Trophoblast cell (in vitro differentiated cells and primary cell): ENCODE measurements at regions not wholly inside any gene's neighbourhood (a gene's known extent, or its start where the extent isn't known, plus 50 kb on each side); places are given as distances from the start of the nearest gene placed in this dataset.

Source experiments
- DNase-seq, 2 donors: peaks; one replicate each; pipeline ENCODE4 v3.0.0-alpha.2; 2016
- H2AFZ ChIP-seq: 2 replicates; pipeline ENCODE4 v1.6.1; 2013; ENCODE audit warnings: low read length, moderate library complexity, mild to moderate bottlenecking; ENCODE audit not compliant: insufficient read depth, poor library complexity
- H2AK5ac ChIP-seq: 2 replicates; pipeline ENCODE4 v1.6.1; 2013; ENCODE audit warnings: mild to moderate bottlenecking, low read length
- H2BK120ac ChIP-seq: 2 replicates; pipeline ENCODE4 v1.6.1; 2013; ENCODE audit warnings: low read length, mild to moderate bottlenecking, moderate library complexity; ENCODE audit not compliant: insufficient read depth, poor library complexity
- H2BK12ac ChIP-seq: 2 replicates; pipeline ENCODE4 v1.6.1; 2013; ENCODE audit warnings: mild to moderate bottlenecking, low read length, moderate library complexity
- H2BK5ac ChIP-seq: 2 replicates; pipeline ENCODE4 v1.6.1; 2013; ENCODE audit warnings: low read length, low read depth, moderate library complexity, mild to moderate bottlenecking; ENCODE audit not compliant: poor library complexity
- H3K14ac ChIP-seq: 2 replicates; pipeline ENCODE4 v1.6.1; 2013; ENCODE audit warnings: mild to moderate bottlenecking, low read length
- H3K18ac ChIP-seq: 2 replicates; pipeline ENCODE4 v1.6.1; 2013; ENCODE audit warnings: mild to moderate bottlenecking, low read length
- H3K23ac ChIP-seq: 2 replicates; pipeline ENCODE4 v1.6.1; 2013; ENCODE audit warnings: low read length
- H3K27ac ChIP-seq: 2 replicates; pipeline ENCODE4 v1.5.1; 2013; ENCODE audit warnings: low read depth, mild to moderate bottlenecking, inconsistent platforms, low read length, moderate library complexity
- H3K27me3 ChIP-seq: 2 replicates; pipeline ENCODE4 v1.6.1; 2013; ENCODE audit warnings: inconsistent platforms, mild to moderate bottlenecking, low read length, moderate library complexity; ENCODE audit not compliant: insufficient read depth
- H3K36me3 ChIP-seq, 2 experiments: 1 replicate in 1 of 2; 2 replicates in 1 of 2; pipeline ENCODE4 v1.6.1; 2013; ENCODE audit warnings: low read length in 2 of 2, mild to moderate bottlenecking in 2 of 2, moderate library complexity in 1 of 2; ENCODE audit not compliant: insufficient read depth in 2 of 2, control insufficient read depth in 1 of 2
- H3K4ac ChIP-seq: 2 replicates; pipeline ENCODE4 v1.6.1; 2013; ENCODE audit warnings: low read depth, mild to moderate bottlenecking, low read length, moderate library complexity
- H3K4me1 ChIP-seq, 2 experiments: 1 replicate in 1 of 2; 2 replicates in 1 of 2; pipeline ENCODE4 v1.6.1; 2013; ENCODE audit warnings: low read length in 2 of 2, mild to moderate bottlenecking in 2 of 2, moderate library complexity in 1 of 2; ENCODE audit not compliant: insufficient read depth in 2 of 2, control insufficient read depth in 1 of 2
- H3K4me2 ChIP-seq: 2 replicates; pipeline ENCODE4 v1.6.1; 2013; ENCODE audit warnings: inconsistent platforms, mild to moderate bottlenecking, low read length, moderate library complexity
- H3K4me3 ChIP-seq: 2 replicates; pipeline ENCODE4 v1.5.1; 2013; ENCODE audit warnings: mild to moderate bottlenecking, low read depth, low read length, inconsistent platforms
- H3K79me1 ChIP-seq: one replicate; pipeline ENCODE4 v1.6.1; 2013; ENCODE audit warnings: low read length
- H3K79me2 ChIP-seq: 2 replicates; pipeline ENCODE4 v1.6.1; 2013; ENCODE audit warnings: low read length, mild to moderate bottlenecking; ENCODE audit not compliant: control insufficient read depth, insufficient read depth, poor library complexity
- H3K9ac ChIP-seq: 2 replicates; pipeline ENCODE4 v1.6.1; 2013; ENCODE audit warnings: mild to moderate bottlenecking, low read length
- H3K9me3 ChIP-seq: 2 replicates; pipeline ENCODE4 v1.6.1; 2013; ENCODE audit warnings: low read depth, mild to moderate bottlenecking, control low read depth, inconsistent platforms, low read length; ENCODE audit not compliant: insufficient read depth
- H4K12ac ChIP-seq: 2 replicates; pipeline ENCODE4 v1.6.1; 2013; ENCODE audit warnings: low read depth, mild to moderate bottlenecking, low read length, moderate library complexity
- H4K8ac ChIP-seq: 2 replicates; pipeline ENCODE4 v1.6.1; 2013; ENCODE audit warnings: low read depth, mild to moderate bottlenecking, low read length, moderate library complexity
- H4K91ac ChIP-seq: one replicate; pipeline ENCODE4 v1.6.1; 2013; ENCODE audit warnings: low read depth, mild to moderate bottlenecking, low read length, moderate library complexity
- WGBS: extraction: QIAGEN DNeasy Blood & Tissue Kit; methylation state at CpG from one replicate; pipeline ENCODE4 v1.1.7; 2013; ENCODE audit warnings: missing lambda C conversion rate; ENCODE audit not compliant: insufficient read length, insufficient coverage; ENCODE audit errors: extremely low coverage; 5-methylcytosine and 5-hydroxymethylcytosine counted together

- no peak overlapping the region for H3K4me2 ChIP-seq
- H3K4me1 ChIP-seq = no peaks in the 10 kb centered on the region
- WGBS = no CpG with 5 or more reads among the region's 1 CpG
- H3K36me3 ChIP-seq = no peaks in the 10 kb centered on the region
- H3K9ac ChIP-seq = no peak overlapping the region
- no peak overlapping the region for H2BK5ac ChIP-seq
- DNase-seq = no peak
- no peak overlapping the region for H2AK5ac ChIP-seq
- no peaks in the 10 kb centered on the region for H3K9me3 ChIP-seq
- no peak overlapping the region for H3K4ac ChIP-seq
- H3K27me3 ChIP-seq = no peaks in the 10 kb centered on the region
- H4K91ac ChIP-seq = no peak overlapping the region
- H3K23ac ChIP-seq = no peak overlapping the region
- no peak overlapping the region for H3K4me3 ChIP-seq
- H2BK120ac ChIP-seq = no peak overlapping the region
- H2BK12ac ChIP-seq = no peak overlapping the region
- no peak overlapping the region for H2AFZ ChIP-seq
- no peak overlapping the region for H3K18ac ChIP-seq
- no peak overlapping the region for H3K14ac ChIP-seq
- H3K79me2 ChIP-seq = no peaks in the 10 kb centered on the region
- H3K79me1 ChIP-seq = no peaks in the 10 kb centered on the region
- H4K8ac ChIP-seq = no peak overlapping the region
- H4K12ac ChIP-seq = no peak overlapping the region
- no peak overlapping the region for H3K27ac ChIP-seq
Observed at GRCh38 chr10:60626037-60626436, 152.2 kb upstream of the CDK1 start.

- no peak overlapping the region for H3K14ac ChIP-seq
- H4K8ac ChIP-seq = no peak overlapping the region
- no peak overlapping the region for H3K9ac ChIP-seq
- H3K79me1 ChIP-seq = no peaks in the 10 kb centered on the region
- H4K91ac ChIP-seq = no peak overlapping the region
- H2AK5ac ChIP-seq = no peak overlapping the region
- H2BK12ac ChIP-seq = no peak overlapping the region
- no peak overlapping the region for H3K4ac ChIP-seq
- H4K12ac ChIP-seq = no peak overlapping the region
- no peaks in the 10 kb centered on the region for H3K79me2 ChIP-seq
- no peaks in the 10 kb centered on the region for H3K27me3 ChIP-seq
- H3K36me3 ChIP-seq = no peaks in the 10 kb centered on the region
- no CpG with 5 or more reads among the region's 1 CpG for WGBS
- no peak overlapping the region for H2AFZ ChIP-seq
- no peak overlapping the region for H2BK5ac ChIP-seq
- no peak overlapping the region for H3K23ac ChIP-seq
- H3K27ac ChIP-seq = no peak overlapping the region
- no peaks in the 10 kb centered on the region for H3K4me1 ChIP-seq
- no peak overlapping the region for H2BK120ac ChIP-seq
- DNase-seq = no peak
- no peak overlapping the region for H3K4me3 ChIP-seq
- no peak overlapping the region for H3K18ac ChIP-seq
- H3K4me2 ChIP-seq = no peak overlapping the region
- H3K9me3 ChIP-seq = no peaks in the 10 kb centered on the region
Observed at GRCh38 chr10:60623627-60624026, 154.7 kb upstream of the CDK1 start.

GRCh38 chr10:60621018-60621417 is 157.3 kb upstream of the CDK1 start:
- H3K4me2 ChIP-seq = no peak overlapping the region
- H3K36me3 ChIP-seq = no peaks in the 10 kb centered on the region
- H4K12ac ChIP-seq = no peak overlapping the region
- H3K23ac ChIP-seq = no peak overlapping the region
- no peak overlapping the region for H2BK12ac ChIP-seq
- H3K9ac ChIP-seq = no peak overlapping the region
- no peak overlapping the region for H2AK5ac ChIP-seq
- H3K79me2 ChIP-seq = no peaks in the 10 kb centered on the region
- no peak overlapping the region for H4K91ac ChIP-seq
- H2BK5ac ChIP-seq = no peak overlapping the region
- no peak overlapping the region for H3K27ac ChIP-seq
- no peaks in the 10 kb centered on the region for H3K27me3 ChIP-seq
- no peak overlapping the region for H3K14ac ChIP-seq
- no peaks in the 10 kb centered on the region for H3K9me3 ChIP-seq
- no peak overlapping the region for H2BK120ac ChIP-seq
- H3K79me1 ChIP-seq = no peaks in the 10 kb centered on the region
- no peak overlapping the region for H2AFZ ChIP-seq
- no peak overlapping the region for H4K8ac ChIP-seq
- no peak overlapping the region for H3K18ac ChIP-seq
- WGBS = no CpG with 5 or more reads among the region's 3 CpGs
- DNase-seq = no peak
- no peak overlapping the region for H3K4me3 ChIP-seq
- no peak overlapping the region for H3K4ac ChIP-seq
- H3K4me1 ChIP-seq = no peaks in the 10 kb centered on the region

- no peak overlapping the region for H4K8ac ChIP-seq
- H3K9me3 ChIP-seq = no peaks in the 10 kb centered on the region
- no peak for DNase-seq
- H3K36me3 ChIP-seq = no peaks in the 10 kb centered on the region
- no peak overlapping the region for H3K4me3 ChIP-seq
- no peak overlapping the region for H3K14ac ChIP-seq
- H3K27ac ChIP-seq = no peak overlapping the region
- no peak overlapping the region for H2BK12ac ChIP-seq
- H3K27me3 ChIP-seq = no peaks in the 10 kb centered on the region
- no peak overlapping the region for H2AFZ ChIP-seq
- H4K91ac ChIP-seq = no peak overlapping the region
- H3K9ac ChIP-seq = no peak overlapping the region
- no peaks in the 10 kb centered on the region for H3K4me1 ChIP-seq
- WGBS = no CpG with 5 or more reads among the region's 1 CpG
- no peak overlapping the region for H4K12ac ChIP-seq
- no peak overlapping the region for H2BK5ac ChIP-seq
- no peak overlapping the region for H3K23ac ChIP-seq
- no peak overlapping the region for H3K4ac ChIP-seq
- H2AK5ac ChIP-seq = no peak overlapping the region
- no peak overlapping the region for H2BK120ac ChIP-seq
- H3K79me1 ChIP-seq = no peaks in the 10 kb centered on the region
- H3K79me2 ChIP-seq = no peaks in the 10 kb centered on the region
- H3K4me2 ChIP-seq = no peak overlapping the region
- no peak overlapping the region for H3K18ac ChIP-seq
Observed at GRCh38 chr10:60618861-60619260, 159.4 kb upstream of the CDK1 start.
